ENCODE measurements at regions not wholly inside any gene's neighbourhood (a gene's known extent, or its start where the extent isn't known, plus 50 kb on each side); places are given as distances from the start of the nearest gene placed in this dataset.

DNA sequence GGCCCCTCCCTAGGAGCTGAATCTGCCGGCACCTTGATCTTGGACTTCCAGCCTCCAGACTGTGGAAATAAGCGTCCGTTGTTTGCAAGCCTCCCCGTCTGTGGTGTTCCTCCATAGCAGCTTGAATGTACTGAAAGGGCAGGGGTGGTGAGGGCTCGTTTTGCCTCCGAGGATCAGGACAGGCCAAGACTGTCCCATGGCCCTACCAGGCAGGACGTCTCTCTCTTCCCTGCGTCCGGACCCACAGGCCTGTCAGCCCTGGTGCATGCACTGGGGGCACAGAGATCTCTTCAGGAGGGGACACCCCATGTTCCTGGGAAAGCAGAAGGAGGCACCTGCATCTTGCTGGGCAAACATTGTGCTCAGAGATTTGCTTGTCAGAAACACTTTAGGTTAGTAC, 156.3 kb upstream of the C1orf174 start:
- Histone ChIP-seq H3K4me3 (no peak overlapping the region), H3K27ac (replicated peaks in 1 of 4) (no peak overlapping the region), H3K4me1 (no peaks in the 10 kb centered on the region), H3K36me3 (no peaks in the 10 kb centered on the region), H3K9me3 (no peaks in the 10 kb centered on the region), H3K27me3 (peaks cover 0 to 64% (median 0%) of the 10 kb centered on the region in 4 donors)
- TF ChIP-seq POLR2A (IDR thresholded peaks at IDR 0.05; ENCODE audit: low read depth) (no peak), POLR2AphosphoS5 (IDR thresholded peaks at IDR 0.05) (no peak), EP300 (IDR thresholded peaks at IDR 0.05) (no peak)
- TF ChIP-seq, protein P1, sequence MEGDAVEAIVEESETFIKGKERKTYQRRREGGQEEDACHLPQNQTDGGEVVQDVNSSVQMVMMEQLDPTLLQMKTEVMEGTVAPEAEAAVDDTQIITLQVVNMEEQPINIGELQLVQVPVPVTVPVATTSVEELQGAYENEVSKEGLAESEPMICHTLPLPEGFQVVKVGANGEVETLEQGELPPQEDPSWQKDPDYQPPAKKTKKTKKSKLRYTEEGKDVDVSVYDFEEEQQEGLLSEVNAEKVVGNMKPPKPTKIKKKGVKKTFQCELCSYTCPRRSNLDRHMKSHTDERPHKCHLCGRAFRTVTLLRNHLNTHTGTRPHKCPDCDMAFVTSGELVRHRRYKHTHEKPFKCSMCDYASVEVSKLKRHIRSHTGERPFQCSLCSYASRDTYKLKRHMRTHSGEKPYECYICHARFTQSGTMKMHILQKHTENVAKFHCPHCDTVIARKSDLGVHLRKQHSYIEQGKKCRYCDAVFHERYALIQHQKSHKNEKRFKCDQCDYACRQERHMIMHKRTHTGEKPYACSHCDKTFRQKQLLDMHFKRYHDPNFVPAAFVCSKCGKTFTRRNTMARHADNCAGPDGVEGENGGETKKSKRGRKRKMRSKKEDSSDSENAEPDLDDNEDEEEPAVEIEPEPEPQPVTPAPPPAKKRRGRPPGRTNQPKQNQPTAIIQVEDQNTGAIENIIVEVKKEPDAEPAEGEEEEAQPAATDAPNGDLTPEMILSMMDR (IDR thresholded peaks at IDR 0.05), result no peak
- intact Hi-C loops (cut with DNase I), result no loop called here
- DNase-seq (ENCODE audit: extremely low spot score), result no peak
- WGBS, result 85% methylated on average over 9 of the region's 9 CpGs

DNA sequence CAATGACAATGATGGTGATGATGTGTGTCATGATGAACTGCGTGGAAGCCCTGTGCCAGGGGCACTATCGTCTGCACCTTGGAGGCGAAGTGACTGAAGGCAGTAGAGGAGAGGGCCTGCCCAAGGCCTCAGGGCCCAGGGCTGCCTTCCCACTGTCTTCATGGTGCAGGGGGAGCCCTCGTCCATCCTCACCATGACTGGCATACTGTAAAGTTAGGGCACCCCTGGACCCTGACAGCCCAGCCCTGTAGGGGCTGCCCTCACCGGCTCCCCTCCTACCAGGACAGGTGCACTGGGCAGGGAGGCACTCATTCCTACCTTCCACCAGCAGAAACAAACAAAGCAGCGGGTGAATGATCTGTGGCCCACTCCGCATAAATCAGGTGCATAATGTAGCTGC, 156.9 kb upstream of the C1orf174 start:
- 77% methylated on average over 7 of the region's 7 CpGs for whole genome bisulfite sequencing
- Histone ChIP-seq H3K27me3 (peaks cover 0 to 63% (median 0%) of the 10 kb centered on the region in 4 donors), H3K27ac (replicated peaks in 1 of 4) (no peak overlapping the region), H3K9me3 (no peaks in the 10 kb centered on the region), H3K36me3 (no peaks in the 10 kb centered on the region), H3K4me3 (no peak overlapping the region), H3K4me1 (no peaks in the 10 kb centered on the region)
- no peak for TF ChIP-seq EP300 (IDR thresholded peaks at IDR 0.05)
- TF ChIP-seq, protein P1 (IDR thresholded peaks at IDR 0.05), result no peak
- no peak for TF ChIP-seq POLR2A (IDR thresholded peaks at IDR 0.05; ENCODE audit: low read depth)
- no peak for TF ChIP-seq POLR2AphosphoS5 (IDR thresholded peaks at IDR 0.05)
- no peak for DNase-seq (ENCODE audit: extremely low spot score)
- intact Hi-C loops (cut with DNase I), result no loop called here

DNA sequence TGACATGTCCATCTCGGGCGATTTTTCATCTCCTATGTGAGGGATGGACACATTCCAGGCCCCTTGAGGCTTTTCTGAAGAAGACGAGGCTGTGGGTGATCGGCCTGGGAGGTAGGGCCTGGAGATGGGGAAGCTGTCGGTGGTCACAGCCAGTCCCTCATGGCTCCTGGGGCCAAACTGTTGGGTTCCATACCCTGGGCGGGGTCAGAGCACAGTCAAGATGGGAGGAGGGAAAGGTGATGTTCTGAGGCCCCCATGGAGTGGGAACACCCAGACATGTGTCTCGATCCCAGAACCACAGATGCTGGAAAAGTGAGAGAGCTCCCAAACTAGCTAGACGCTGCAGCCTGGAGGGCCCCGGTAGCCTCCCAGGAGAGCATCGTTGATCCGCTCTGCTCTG, 157.5 kb upstream of the C1orf174 start:
- Histone ChIP-seq H3K9me3 (no peaks in the 10 kb centered on the region), H3K27me3 (peaks cover 0 to 63% (median 0%) of the 10 kb centered on the region in 4 donors), H3K27ac (replicated peaks in 1 of 4) (no peak overlapping the region), H3K4me1 (no peaks in the 10 kb centered on the region), H3K4me3 (no peak overlapping the region), H3K36me3 (no peaks in the 10 kb centered on the region)
- DNase-seq (ENCODE audit: extremely low spot score), result no peak
- intact Hi-C loops (cut with DNase I), result no loop called here
- no peak for TF ChIP-seq POLR2AphosphoS5 (IDR thresholded peaks at IDR 0.05)
- TF ChIP-seq, protein P1 (IDR thresholded peaks at IDR 0.05), result no peak
- WGBS, result 84% methylated on average over 8 of the region's 11 CpGs

DNA sequence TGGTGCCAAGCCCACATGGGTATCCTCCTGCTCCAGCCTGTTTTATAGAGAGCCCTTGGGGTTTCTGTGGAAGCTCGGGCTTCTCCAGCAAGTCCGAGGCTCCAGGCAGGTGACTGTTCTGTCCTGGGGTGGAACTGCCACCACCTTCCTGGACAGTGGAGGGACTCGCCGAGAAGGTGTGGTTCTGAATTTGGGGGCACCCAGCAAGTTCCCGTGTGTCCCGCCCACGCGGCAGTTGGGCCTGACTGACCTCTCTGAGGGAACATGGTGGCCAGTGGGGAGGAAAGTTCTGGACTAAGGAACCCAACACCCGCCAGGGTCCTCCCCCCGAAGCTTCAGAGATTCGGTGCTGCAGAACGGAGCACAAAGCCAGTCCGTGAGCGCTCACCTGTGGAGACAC, 158.1 kb upstream of the C1orf174 start:
- DNase-seq (ENCODE audit: extremely low spot score), result no peak
- Histone ChIP-seq H3K27me3 (peaks cover 0 to 58% (median 0%) of the 10 kb centered on the region in 4 donors), H3K4me1 (no peaks in the 10 kb centered on the region), H3K9me3 (no peaks in the 10 kb centered on the region), H3K27ac (replicated peaks in 1 of 4) (no peak overlapping the region), H3K4me3 (no peak overlapping the region), H3K36me3 (no peaks in the 10 kb centered on the region)
- intact Hi-C loops (cut with DNase I), result no loop called here
- 93% methylated on average over 13 of the region's 14 CpGs for WGBS
- TF ChIP-seq POLR2A (IDR thresholded peaks at IDR 0.05; ENCODE audit: low read depth) (no peak), POLR2AphosphoS5 (IDR thresholded peaks at IDR 0.05) (no peak)

DNA sequence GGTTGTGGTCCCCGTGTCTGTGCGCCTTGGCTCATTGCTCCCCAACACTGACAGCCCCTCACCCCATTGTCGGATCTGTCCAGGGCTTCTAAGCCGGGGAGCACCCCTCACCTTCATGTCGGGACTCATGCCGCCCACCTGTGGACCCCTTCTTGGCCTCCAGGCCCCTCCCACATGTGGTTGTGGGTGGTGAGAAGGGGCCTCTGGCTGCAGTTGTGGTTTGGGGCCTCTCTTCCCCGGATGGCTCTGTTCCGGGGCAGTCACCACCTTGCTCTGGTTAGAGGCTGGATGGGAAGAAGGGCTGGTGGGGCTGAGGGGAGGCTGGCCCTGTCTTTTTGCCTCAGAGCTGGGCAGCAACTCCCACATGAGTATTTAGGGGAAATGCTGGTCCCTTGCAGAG, 158.6 kb upstream of the C1orf174 start:
- TF ChIP-seq, protein P1 (IDR thresholded peaks at IDR 0.05), result no peak
- TF ChIP-seq POLR2A (IDR thresholded peaks at IDR 0.05; ENCODE audit: low read depth) (no peak), EP300 (IDR thresholded peaks at IDR 0.05) (no peak), POLR2AphosphoS5 (IDR thresholded peaks at IDR 0.05) (no peak)
- Histone ChIP-seq H3K4me3 (no peak overlapping the region), H3K27me3 (peaks cover 0 to 52% (median 0%) of the 10 kb centered on the region in 4 donors), H3K27ac (replicated peaks in 1 of 4) (no peak overlapping the region), H3K9me3 (no peaks in the 10 kb centered on the region), H3K4me1 (no peaks in the 10 kb centered on the region), H3K36me3 (no peaks in the 10 kb centered on the region)
- no peak for DNase-seq (ENCODE audit: extremely low spot score)
- 93% methylated on average over 8 of the region's 8 CpGs for WGBS
- intact Hi-C loops (cut with DNase I), result no loop called here
